Gastroesophageal sphincter (tissue), 4 donors: ENCODE measurements at regions not wholly inside any gene's neighbourhood (a gene's known extent, or its start where the extent isn't known, plus 50 kb on each side); places are given as distances from the start of the nearest gene placed in this dataset.

Experiments
- ATAC-seq: fragments of 150-250 bp; one replicate; pipeline ENCODE4 v1.9.1; 2016; ENCODE audit warnings: mild to moderate bottlenecking, moderate library complexity
- H3K27ac ChIP-seq, 4 donors: fragments of 200-600 bp; sonication (generic) in 3 of 4; 1 replicate in 3 of 4; 2 replicates in 1 of 4; pipeline ENCODE4 v1.5.1; 2016 to 2019
- H3K27me3 ChIP-seq: fragments of 200-600 bp; sonication (generic); one replicate; pipeline ENCODE4 v1.5.1; 2019
- H3K36me3 ChIP-seq, 2 donors: fragments of 200-600 bp; sonication (generic); one replicate each; pipeline ENCODE4 v1.5.1; 2019; ENCODE audit warnings: control low read depth in 1 of 2
- H3K4me1 ChIP-seq, 3 donors: fragments of 200-600 bp; sonication (generic); 1 replicate in 2 of 3; 2 replicates in 1 of 3; pipeline ENCODE4 v1.5.1; 2016 to 2019; ENCODE audit warnings: control low read depth in 2 of 3
- H3K4me3 ChIP-seq, 2 donors: fragments of 200-600 bp; sonication (generic); one replicate each; pipeline ENCODE4 v1.5.1; 2019; ENCODE audit warnings: mild to moderate bottlenecking in 1 of 2, moderate library complexity in 1 of 2
- H3K9me3 ChIP-seq, 3 donors: fragments of 200-600 bp; sonication (generic); one replicate each; pipeline ENCODE4 v1.5.1; 2017 to 2019; ENCODE audit warnings: control low read depth in 2 of 3
- EP300 ChIP-seq: sonication (generic); formaldehyde crosslinking; IDR thresholded peaks from one replicate; pipeline ENCODE4 v1.6.1; 2017; ENCODE audit warnings: antibody characterized with exemption, mild to moderate bottlenecking
- POLR2A ChIP-seq, 2 donors: fragments of 450-650 bp; IDR thresholded peaks; one replicate each; pipeline ENCODE4 v1.6.1; 2017; ENCODE audit warnings: antibody characterized with exemption in 2 of 2, mild to moderate bottlenecking in 2 of 2, moderate library complexity in 1 of 2
- POLR2AphosphoS5 ChIP-seq: sonication (generic); formaldehyde crosslinking; IDR thresholded peaks from one replicate; pipeline ENCODE4 v1.6.1; 2017; ENCODE audit warnings: antibody characterized with exemption
- WGBS, 2 donors: methylation state at CpG; one replicate each; pipeline ENCODE4 v1.1.5; 2018; ENCODE audit warnings: low coverage in 1 of 2; 5-methylcytosine and 5-hydroxymethylcytosine counted together
- TF ChIP-seq, protein P1 (sequence below), 4 experiments: fragments of 200-600 bp in 2 of 4; fragments of 450-650 bp in 2 of 4; sonication (generic) in 1 of 4; IDR thresholded peaks; one replicate each; pipeline ENCODE4 v1.5.1; 2017 to 2019; ENCODE audit warnings: antibody characterized with exemption in 4 of 4, mild to moderate bottlenecking in 2 of 4, moderate library complexity in 2 of 4

DNA sequence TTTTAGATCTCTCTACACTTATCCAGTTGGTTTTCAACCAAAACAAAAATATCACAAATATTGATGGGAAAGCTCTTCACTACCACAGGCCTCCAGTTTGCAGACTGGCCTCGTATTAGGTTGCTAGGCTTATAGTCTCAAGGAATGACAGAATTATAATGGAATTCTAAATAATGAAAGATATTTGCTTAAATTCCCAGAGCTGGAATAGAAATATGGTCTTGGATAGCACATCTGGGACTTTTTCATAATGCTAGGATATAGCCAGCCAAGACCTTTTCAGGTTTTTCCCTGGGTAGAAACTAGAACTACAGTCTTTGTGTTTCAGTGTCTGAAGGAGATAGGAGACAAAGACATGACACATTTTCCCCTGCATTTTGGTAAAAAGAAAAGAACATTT lies 121.9 kb upstream of the STAC start:
- ATAC-seq = no peak
- Histone ChIP-seq H3K4me1 (no peaks in the 10 kb centered on the region), H3K27me3 (no peaks in the 10 kb centered on the region), H3K36me3 (no peaks in the 10 kb centered on the region), H3K9me3 (peaks cover 0 to 17% (median 0%) of the 10 kb centered on the region in 3 donors), H3K27ac (no peak overlapping the region), H3K4me3 (no peak overlapping the region)
- WGBS, 2 donors = 13 to 36% methylated on average over 1 of the region's 1 CpG
- TF ChIP-seq, protein P1, sequence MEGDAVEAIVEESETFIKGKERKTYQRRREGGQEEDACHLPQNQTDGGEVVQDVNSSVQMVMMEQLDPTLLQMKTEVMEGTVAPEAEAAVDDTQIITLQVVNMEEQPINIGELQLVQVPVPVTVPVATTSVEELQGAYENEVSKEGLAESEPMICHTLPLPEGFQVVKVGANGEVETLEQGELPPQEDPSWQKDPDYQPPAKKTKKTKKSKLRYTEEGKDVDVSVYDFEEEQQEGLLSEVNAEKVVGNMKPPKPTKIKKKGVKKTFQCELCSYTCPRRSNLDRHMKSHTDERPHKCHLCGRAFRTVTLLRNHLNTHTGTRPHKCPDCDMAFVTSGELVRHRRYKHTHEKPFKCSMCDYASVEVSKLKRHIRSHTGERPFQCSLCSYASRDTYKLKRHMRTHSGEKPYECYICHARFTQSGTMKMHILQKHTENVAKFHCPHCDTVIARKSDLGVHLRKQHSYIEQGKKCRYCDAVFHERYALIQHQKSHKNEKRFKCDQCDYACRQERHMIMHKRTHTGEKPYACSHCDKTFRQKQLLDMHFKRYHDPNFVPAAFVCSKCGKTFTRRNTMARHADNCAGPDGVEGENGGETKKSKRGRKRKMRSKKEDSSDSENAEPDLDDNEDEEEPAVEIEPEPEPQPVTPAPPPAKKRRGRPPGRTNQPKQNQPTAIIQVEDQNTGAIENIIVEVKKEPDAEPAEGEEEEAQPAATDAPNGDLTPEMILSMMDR (IDR thresholded peaks at IDR 0.05) = no peak
- TF ChIP-seq POLR2A (IDR thresholded peaks at IDR 0.05) (no peak), EP300 (no peak), POLR2AphosphoS5 (no peak)

DNA sequence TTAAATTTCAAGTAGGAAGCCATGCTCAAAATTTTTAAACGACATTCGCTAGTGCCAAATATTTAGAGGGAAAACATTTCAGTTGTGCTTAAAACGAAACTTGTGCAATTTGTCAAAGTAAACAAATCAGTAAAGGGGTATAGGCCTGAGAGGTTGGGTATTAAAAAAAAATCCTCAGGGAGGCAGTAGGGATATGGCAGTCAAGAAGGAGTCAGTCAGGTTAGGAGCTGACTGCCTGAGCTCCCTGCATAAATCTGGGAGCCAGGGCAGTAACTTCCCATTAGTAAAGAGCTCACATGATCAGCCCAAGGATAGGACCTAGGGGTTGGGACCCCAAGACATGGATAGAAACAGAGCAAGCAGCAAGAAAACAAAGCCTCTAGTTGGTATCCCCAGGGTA lies 120.7 kb upstream of the STAC start:
- no peak overlapping the region for H3K27ac ChIP-seq
- no peak for ATAC-seq
- H3K4me1 ChIP-seq = no peaks in the 10 kb centered on the region
- peaks cover 0 to 14% (median 0%) of the 10 kb centered on the region in 3 donors for H3K9me3 ChIP-seq
- no peaks in the 10 kb centered on the region for H3K27me3 ChIP-seq
- 65 to 73% methylated on average over 3 of the region's 3 CpGs for WGBS, 2 donors
- H3K4me3 ChIP-seq = no peak overlapping the region
- no peaks in the 10 kb centered on the region for H3K36me3 ChIP-seq
- TF ChIP-seq EP300 = no peak
- TF ChIP-seq POLR2AphosphoS5 = no peak
- TF ChIP-seq POLR2A (IDR thresholded peaks at IDR 0.05) = no peak
- TF ChIP-seq, protein P1 (IDR thresholded peaks at IDR 0.05) = no peak

DNA sequence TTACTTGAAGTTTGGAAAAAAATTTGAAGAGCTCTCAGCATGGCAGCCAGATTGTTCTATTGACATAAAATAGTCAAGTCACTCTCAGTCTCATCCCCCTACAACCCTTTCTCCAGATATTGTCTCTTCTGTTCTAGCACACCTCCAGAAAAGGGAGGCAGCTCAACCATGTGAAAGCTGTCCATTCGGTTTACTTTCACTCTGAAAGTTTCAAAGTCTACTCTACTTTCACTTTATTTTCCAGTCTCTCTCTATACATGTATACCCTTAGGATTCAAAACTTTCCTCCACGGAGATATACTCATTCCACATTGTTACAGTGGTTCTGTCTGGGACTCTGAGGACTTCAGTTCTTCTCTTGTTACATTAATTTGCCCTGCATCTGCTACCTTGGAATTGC lies 111.0 kb upstream of the STAC start:
- H3K27ac ChIP-seq = no peak overlapping the region
- no peaks in the 10 kb centered on the region for H3K4me1 ChIP-seq
- H3K9me3 ChIP-seq = no peaks in the 10 kb centered on the region
- TF ChIP-seq POLR2A (IDR thresholded peaks at IDR 0.05) (no peak), EP300 (no peak), POLR2AphosphoS5 (no peak)
- TF ChIP-seq, protein P1 (IDR thresholded peaks at IDR 0.05) = no peak
- 82 to 95% methylated on average over 2 of the region's 2 CpGs for WGBS, 2 donors
- H3K27me3 ChIP-seq = no peaks in the 10 kb centered on the region
- H3K36me3 ChIP-seq = no peaks in the 10 kb centered on the region
- no peak overlapping the region for H3K4me3 ChIP-seq
- ATAC-seq = no peak

DNA sequence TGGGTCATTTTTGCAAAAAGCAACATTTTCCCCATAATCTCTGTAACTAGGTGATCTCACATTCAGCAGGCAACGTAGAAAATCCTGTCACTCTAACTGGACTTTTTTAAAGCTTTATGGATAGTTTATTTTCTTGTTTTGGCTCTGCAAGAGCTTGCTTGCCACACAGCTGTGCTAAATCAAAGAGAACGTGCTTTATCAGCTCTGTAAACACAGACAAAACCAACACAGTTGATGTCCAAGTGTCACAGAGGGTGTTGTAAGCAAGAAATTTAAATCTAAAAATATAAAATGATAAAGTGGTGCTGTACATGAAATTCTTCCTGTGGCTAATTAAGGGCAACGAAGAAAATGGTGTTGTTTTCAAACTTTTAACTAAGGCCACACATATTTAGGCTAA lies 97.5 kb upstream of the STAC start:
- H3K4me3 ChIP-seq = no peak overlapping the region
- H3K4me1 ChIP-seq = no peaks in the 10 kb centered on the region
- 30 to 34% methylated on average over 2 to 3 of the region's 3 CpGs for WGBS, 2 donors
- no peak overlapping the region for H3K27ac ChIP-seq
- H3K9me3 ChIP-seq = peaks cover 0 to 10% (median 0%) of the 10 kb centered on the region in 3 donors
- H3K36me3 ChIP-seq = no peaks in the 10 kb centered on the region
- no peak for TF ChIP-seq POLR2A (IDR thresholded peaks at IDR 0.05)
- no peak for TF ChIP-seq EP300
- no peak for TF ChIP-seq POLR2AphosphoS5
- TF ChIP-seq, protein P1 (IDR thresholded peaks at IDR 0.05) = no peak
- H3K27me3 ChIP-seq = no peaks in the 10 kb centered on the region
- ATAC-seq = no peak

DNA sequence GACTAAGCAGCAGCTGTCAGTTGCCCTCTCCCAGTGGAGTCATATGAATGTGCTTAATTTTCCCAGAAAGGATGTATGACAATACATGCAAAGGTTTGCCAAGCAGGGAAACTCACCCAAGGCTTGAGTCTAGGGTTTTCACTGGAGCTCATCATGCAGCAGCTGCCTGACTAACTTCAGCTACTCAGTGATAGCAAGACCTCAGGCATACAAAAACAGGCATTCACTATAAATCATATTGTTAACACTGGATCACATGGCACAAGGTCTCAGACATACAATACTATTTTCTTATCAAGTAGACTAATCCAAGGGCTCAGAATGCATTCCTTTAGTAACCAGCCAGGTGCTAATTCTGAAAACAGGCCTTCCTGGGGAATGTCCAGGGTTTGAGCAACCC lies 85.0 kb upstream of the STAC start:
- Histone ChIP-seq H3K4me3 (no peak overlapping the region), H3K9me3 (no peaks in the 10 kb centered on the region), H3K4me1 (peaks cover 0 to 13% (median 0%) of the 10 kb centered on the region in 3 donors), H3K27ac (no peak overlapping the region), H3K36me3 (no peaks in the 10 kb centered on the region), H3K27me3 (no peaks in the 10 kb centered on the region)
- no peak for ATAC-seq
- TF ChIP-seq POLR2AphosphoS5 (no peak), EP300 (no peak), POLR2A (IDR thresholded peaks at IDR 0.05) (no peak)
- TF ChIP-seq, protein P1 (IDR thresholded peaks at IDR 0.05) = no peak
